Mesenchymal stem cell (in vitro differentiated cells and primary cell): ENCODE measurements at regions not wholly inside any gene's neighbourhood (a gene's known extent, or its start where the extent isn't known, plus 50 kb on each side); places are given as distances from the start of the nearest gene placed in this dataset.

ENCODE experiments used
- DNase-seq: peaks from one replicate; pipeline ENCODE4 v3.0.0-alpha.2; 2013
- H2AFZ ChIP-seq: one replicate; pipeline ENCODE4 v1.6.1; 2013; ENCODE audit warnings: low read depth, mild to moderate bottlenecking, control low read depth, inconsistent platforms, low read length, moderate library complexity
- H2AK5ac ChIP-seq: 2 replicates; pipeline ENCODE4 v1.6.1; 2013; ENCODE audit warnings: low read length, moderate library complexity, mild to moderate bottlenecking, inconsistent platforms; ENCODE audit not compliant: severe bottlenecking
- H2BK120ac ChIP-seq: one replicate; pipeline ENCODE4 v1.6.1; 2013; ENCODE audit warnings: low read depth, mild to moderate bottlenecking, inconsistent platforms, low read length, moderate library complexity
- H2BK12ac ChIP-seq, 2 experiments: one replicate each; pipeline ENCODE4 v1.6.1; 2013; ENCODE audit warnings: inconsistent platforms in 2 of 2, low read length in 2 of 2, mild to moderate bottlenecking in 2 of 2, moderate library complexity in 2 of 2, control low read depth in 1 of 2
- H2BK15ac ChIP-seq: one replicate; pipeline ENCODE4 v1.6.1; 2013; ENCODE audit warnings: mild to moderate bottlenecking, low read depth, inconsistent platforms; ENCODE audit not compliant: poor library complexity, severe bottlenecking
- H2BK5ac ChIP-seq: 2 replicates; pipeline ENCODE4 v1.6.1; 2013; ENCODE audit warnings: low read depth, mild to moderate bottlenecking, low read length, control low read depth, inconsistent platforms; ENCODE audit not compliant: poor library complexity, severe bottlenecking
- H3K14ac ChIP-seq, 2 experiments: one replicate each; pipeline ENCODE4 v1.6.1; 2013; ENCODE audit warnings: inconsistent platforms in 2 of 2, low read length in 2 of 2, control low read depth in 1 of 2, mild to moderate bottlenecking in 1 of 2, moderate library complexity in 1 of 2
- H3K18ac ChIP-seq, 2 experiments: one replicate each; pipeline ENCODE4 v1.6.1; 2013; ENCODE audit warnings: inconsistent platforms in 2 of 2, low read length in 2 of 2, control low read depth in 1 of 2, low read depth in 1 of 2, mild to moderate bottlenecking in 1 of 2
- H3K23ac ChIP-seq, 2 experiments: one replicate each; pipeline ENCODE4 v1.6.1; 2013; ENCODE audit warnings: inconsistent platforms in 2 of 2, low read length in 2 of 2, mild to moderate bottlenecking in 2 of 2, moderate library complexity in 2 of 2, control low read depth in 1 of 2
- H3K27ac ChIP-seq: 2 replicates; pipeline ENCODE4 v1.5.1; 2013; ENCODE audit warnings: mild to moderate bottlenecking, moderate library complexity, low read length, control low read depth, inconsistent platforms; ENCODE audit not compliant: poor library complexity, severe bottlenecking
- H3K27me3 ChIP-seq, 2 experiments: 2 replicates each; pipeline versions ENCODE4 v1.6.1 to v1.7.0; 2013; ENCODE audit warnings: low read length in 2 of 2, mild to moderate bottlenecking in 2 of 2, moderate library complexity in 2 of 2, control low read depth in 1 of 2, inconsistent platforms in 1 of 2; ENCODE audit not compliant: control insufficient read depth in 1 of 2, insufficient read depth in 1 of 2
- H3K36me3 ChIP-seq, 2 experiments: 2 replicates each; pipeline versions ENCODE4 v1.6.1 to v1.7.0; 2013; ENCODE audit warnings: low read length in 2 of 2, control low read depth in 1 of 2, inconsistent platforms in 1 of 2, low read depth in 1 of 2, mild to moderate bottlenecking in 1 of 2; ENCODE audit not compliant: insufficient read depth in 2 of 2, control insufficient read depth in 1 of 2
- H3K4ac ChIP-seq, 2 experiments: one replicate each; pipeline ENCODE4 v1.6.1; 2013; ENCODE audit warnings: inconsistent platforms in 2 of 2, low read length in 2 of 2, mild to moderate bottlenecking in 2 of 2, moderate library complexity in 2 of 2, control low read depth in 1 of 2, low read depth in 1 of 2
- H3K4me1 ChIP-seq: 2 replicates; pipeline ENCODE4 v1.6.1; 2013; ENCODE audit warnings: low read depth, low read length, control low read depth; ENCODE audit not compliant: control insufficient read depth, insufficient read depth
- H3K4me2 ChIP-seq: 2 replicates; pipeline ENCODE4 v1.6.1; 2013; ENCODE audit warnings: low read length, mild to moderate bottlenecking, inconsistent platforms; ENCODE audit not compliant: poor library complexity, severe bottlenecking
- H3K4me3 ChIP-seq, 2 experiments: 2 replicates each; pipeline versions ENCODE4 v1.5.1 to v1.7.0; 2013; ENCODE audit warnings: low read length in 2 of 2, mild to moderate bottlenecking in 2 of 2, control low read depth in 1 of 2, low read depth in 1 of 2; ENCODE audit not compliant: insufficient read depth in 1 of 2
- H3K79me1 ChIP-seq: replicated peaks from 2 replicates; pipeline ENCODE4 v1.6.1; 2013; ENCODE audit warnings: mild to moderate bottlenecking, control low read depth, low read length, inconsistent platforms; ENCODE audit not compliant: poor library complexity, severe bottlenecking
- H3K9ac ChIP-seq: 2 replicates; pipeline ENCODE4 v1.7.0; 2013; ENCODE audit warnings: mild to moderate bottlenecking, low read length, moderate library complexity
- H3K9me3 ChIP-seq: 2 replicates; pipeline ENCODE4 v1.7.0; 2013; ENCODE audit warnings: mild to moderate bottlenecking, low read length; ENCODE audit not compliant: control insufficient read depth
- H4K8ac ChIP-seq: one replicate; pipeline ENCODE4 v1.6.1; 2013; ENCODE audit warnings: inconsistent platforms, mild to moderate bottlenecking, low read length, moderate library complexity
- H4K91ac ChIP-seq: one replicate; pipeline ENCODE4 v1.6.1; 2013; ENCODE audit warnings: mild to moderate bottlenecking, low read length, inconsistent platforms
- WGBS: methylation state at CpG from one replicate; pipeline ENCODE4 v1.1.7; 2013; ENCODE audit warnings: mixed read lengths; 5-methylcytosine and 5-hydroxymethylcytosine counted together

DNA sequence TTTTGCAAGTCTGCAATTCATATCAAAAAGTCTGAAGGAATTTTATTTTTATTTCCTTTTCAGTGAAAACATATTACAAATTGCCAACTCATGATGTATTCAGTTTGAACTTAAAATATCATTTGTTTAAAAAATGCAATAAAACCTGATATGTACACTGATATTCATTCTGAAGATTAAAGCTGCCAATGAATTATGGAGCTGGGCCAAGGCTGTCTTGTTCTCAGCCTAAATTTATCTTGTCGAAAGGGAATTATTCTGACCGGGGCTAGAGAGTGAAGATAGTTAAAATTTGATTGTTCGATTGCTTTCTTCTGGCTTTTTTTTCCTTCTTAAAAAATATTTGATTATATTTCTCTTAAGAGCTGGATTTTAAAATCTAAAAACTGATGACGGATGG is 54.0 kb upstream of the RBFOX1 start:
- Histone ChIP-seq H3K79me1 (no peaks in the 10 kb centered on the region), H3K9ac (no peak overlapping the region), H3K14ac (no peak overlapping the region), H3K18ac (no peak overlapping the region), H3K4me2 (no peak overlapping the region), H4K91ac (no peak overlapping the region), H4K8ac (no peak overlapping the region), H3K27me3 (no peaks in the 10 kb centered on the region), H2BK5ac (no peak overlapping the region), H3K4me1 (no peaks in the 10 kb centered on the region), H3K9me3 (peaks cover 4% of the 10 kb centered on the region), H2AFZ (no peak overlapping the region), H2BK120ac (no peak overlapping the region), H3K4me3 (no peak overlapping the region), H3K27ac (no peak overlapping the region), H3K4ac (no peak overlapping the region), H3K36me3 (no peaks in the 10 kb centered on the region), H2BK12ac (no peak overlapping the region), H2AK5ac (no peak overlapping the region), H2BK15ac (no peak overlapping the region), H3K23ac (no peak overlapping the region)
- no peak for DNase-seq
- 94% methylated on average over 2 of the region's 4 CpGs for WGBS

DNA sequence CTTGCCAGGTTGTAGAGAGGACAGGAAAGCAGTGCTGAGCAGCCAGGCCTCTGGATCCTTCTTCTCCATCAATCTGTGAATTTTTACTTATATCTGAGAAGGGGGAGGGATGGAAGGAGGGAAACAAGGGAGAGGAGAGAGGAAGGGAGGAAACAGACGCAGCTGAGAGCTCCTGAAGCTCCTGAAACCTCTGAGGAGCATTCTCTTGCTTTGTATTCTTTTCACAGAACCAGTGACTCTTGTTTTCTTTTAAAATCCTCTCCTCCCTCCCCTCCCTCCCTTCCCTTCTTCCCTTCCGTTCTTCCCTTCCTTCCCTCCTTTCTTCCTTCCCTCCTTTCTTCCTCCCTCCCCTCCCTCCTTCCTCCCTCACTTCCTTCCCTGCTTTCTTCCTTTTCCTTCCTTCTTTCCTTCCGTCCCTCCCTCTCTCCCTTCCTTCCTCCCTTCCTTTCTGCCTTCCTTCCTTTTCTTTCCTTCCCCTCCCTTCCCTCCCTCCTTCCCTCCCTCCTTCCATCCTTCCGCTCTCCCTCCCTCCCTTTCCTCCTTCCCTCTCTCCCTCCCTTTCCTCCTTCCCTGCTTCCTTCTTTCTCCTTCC is 60.0 kb upstream of the RBFOX1 start:
- Histone ChIP-seq H3K27me3 (no peaks in the 10 kb centered on the region), H4K91ac (no peak overlapping the region), H3K4me3 (no peak overlapping the region), H3K4ac (no peak overlapping the region), H3K9ac (no peak overlapping the region), H2BK5ac (no peak overlapping the region), H3K27ac (no peak overlapping the region), H3K14ac (no peak overlapping the region), H3K9me3 (no peaks in the 10 kb centered on the region), H3K79me1 (no peaks in the 10 kb centered on the region), H2AK5ac (no peak overlapping the region), H2BK15ac (no peak overlapping the region), H2BK12ac (no peak overlapping the region), H4K8ac (no peak overlapping the region), H3K4me1 (no peaks in the 10 kb centered on the region), H3K23ac (no peak overlapping the region), H3K18ac (no peak overlapping the region), H3K4me2 (no peak overlapping the region), H2AFZ (no peak overlapping the region), H3K36me3 (no peaks in the 10 kb centered on the region), H2BK120ac (no peak overlapping the region)
- 57% methylated on average over 4 of the region's 4 CpGs for WGBS
- no peak for DNase-seq

DNA sequence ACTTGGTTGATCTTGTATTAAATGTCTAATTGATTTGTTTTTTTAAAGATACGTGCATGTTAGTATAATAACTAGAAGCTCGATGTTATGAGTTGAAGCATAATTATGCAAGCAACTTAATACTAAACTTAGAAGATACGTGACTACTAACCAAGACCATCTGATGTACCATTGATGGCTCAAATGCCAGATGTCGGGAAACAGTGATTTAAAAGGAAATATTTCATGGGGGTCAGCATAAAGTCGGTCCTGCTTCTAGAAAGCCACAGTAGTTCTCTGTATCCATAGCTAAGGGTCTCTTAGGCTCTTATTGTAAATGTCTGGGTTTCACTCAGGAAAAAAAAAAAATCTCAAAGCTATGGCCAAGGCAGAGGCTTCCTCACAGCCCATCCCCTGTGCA is 61.2 kb upstream of the RBFOX1 start:
- H4K91ac ChIP-seq: no peak overlapping the region
- WGBS: 75% methylated on average over 3 of the region's 5 CpGs
- no peak overlapping the region for H2BK120ac ChIP-seq
- no peak overlapping the region for H3K9ac ChIP-seq
- H3K9me3 ChIP-seq: no peaks in the 10 kb centered on the region
- no peak overlapping the region for H2BK5ac ChIP-seq
- H3K18ac ChIP-seq: no peak overlapping the region
- H3K4me3 ChIP-seq: no peak overlapping the region
- no peak overlapping the region for H2AK5ac ChIP-seq
- no peak overlapping the region for H2BK15ac ChIP-seq
- no peaks in the 10 kb centered on the region for H3K79me1 ChIP-seq
- H3K36me3 ChIP-seq: no peaks in the 10 kb centered on the region
- H3K27me3 ChIP-seq: no peaks in the 10 kb centered on the region
- H3K14ac ChIP-seq: no peak overlapping the region
- no peak overlapping the region for H4K8ac ChIP-seq
- H3K23ac ChIP-seq: no peak overlapping the region
- no peak overlapping the region for H3K4me2 ChIP-seq
- H3K4ac ChIP-seq: no peak overlapping the region
- DNase-seq: no peak
- H3K4me1 ChIP-seq: no peaks in the 10 kb centered on the region
- H2BK12ac ChIP-seq: no peak overlapping the region
- no peak overlapping the region for H2AFZ ChIP-seq
- H3K27ac ChIP-seq: no peak overlapping the region

DNA sequence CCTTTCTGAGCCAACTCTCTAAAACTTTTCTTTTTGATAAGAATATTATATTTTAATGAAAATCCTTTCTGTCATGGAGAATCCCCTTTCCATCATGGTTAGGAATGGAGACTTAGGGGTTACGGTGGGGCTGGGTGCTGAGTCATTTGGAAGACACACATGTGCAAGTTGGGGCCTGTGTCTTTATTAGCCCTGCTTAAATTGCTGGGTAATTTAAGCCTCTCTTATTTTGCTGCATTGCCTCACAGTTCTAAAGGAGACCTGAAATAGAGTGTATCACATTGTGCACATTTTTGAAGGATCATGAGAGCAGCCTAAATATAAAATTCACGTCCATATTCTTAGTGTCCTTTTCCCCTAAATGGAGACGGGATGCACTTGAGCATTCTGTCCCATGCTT is 61.8 kb upstream of the RBFOX1 start:
- H2BK120ac ChIP-seq: no peak overlapping the region
- H3K27ac ChIP-seq: no peak overlapping the region
- no peak overlapping the region for H3K4ac ChIP-seq
- no peak overlapping the region for H2AFZ ChIP-seq
- no peaks in the 10 kb centered on the region for H3K9me3 ChIP-seq
- H3K4me2 ChIP-seq: no peak overlapping the region
- 85% methylated on average over 3 of the region's 3 CpGs for WGBS
- no peaks in the 10 kb centered on the region for H3K4me1 ChIP-seq
- H3K79me1 ChIP-seq: no peaks in the 10 kb centered on the region
- no peak overlapping the region for H4K8ac ChIP-seq
- no peak overlapping the region for H2BK5ac ChIP-seq
- DNase-seq: no peak
- H3K9ac ChIP-seq: no peak overlapping the region
- no peaks in the 10 kb centered on the region for H3K27me3 ChIP-seq
- H3K36me3 ChIP-seq: no peaks in the 10 kb centered on the region
- no peak overlapping the region for H2BK15ac ChIP-seq
- H3K14ac ChIP-seq: no peak overlapping the region
- H2AK5ac ChIP-seq: no peak overlapping the region
- no peak overlapping the region for H3K4me3 ChIP-seq
- H3K18ac ChIP-seq: no peak overlapping the region
- no peak overlapping the region for H4K91ac ChIP-seq
- no peak overlapping the region for H3K23ac ChIP-seq
- no peak overlapping the region for H2BK12ac ChIP-seq
